ENCODE measurements at regions not wholly inside any gene's neighbourhood (a gene's known extent, or its start where the extent isn't known, plus 50 kb on each side); places are given as distances from the start of the nearest gene placed in this dataset.
A peak's percentile ranks its signal among the peaks of the same experiment; 100 is the strongest.

- peak; percentile 74 for DNase-seq
Observed at GRCh38 chr2:9739531-9739964, 103.7 kb upstream of the TAF1B start.

GRCh38 chr2:9740382-9741073 lies 102.7 kb upstream of the TAF1B start:
- no peak for DNase-seq

GRCh38 chr2:9741110-9741509 lies 102.2 kb upstream of the TAF1B start:
- no peak for DNase-seq

DNA sequence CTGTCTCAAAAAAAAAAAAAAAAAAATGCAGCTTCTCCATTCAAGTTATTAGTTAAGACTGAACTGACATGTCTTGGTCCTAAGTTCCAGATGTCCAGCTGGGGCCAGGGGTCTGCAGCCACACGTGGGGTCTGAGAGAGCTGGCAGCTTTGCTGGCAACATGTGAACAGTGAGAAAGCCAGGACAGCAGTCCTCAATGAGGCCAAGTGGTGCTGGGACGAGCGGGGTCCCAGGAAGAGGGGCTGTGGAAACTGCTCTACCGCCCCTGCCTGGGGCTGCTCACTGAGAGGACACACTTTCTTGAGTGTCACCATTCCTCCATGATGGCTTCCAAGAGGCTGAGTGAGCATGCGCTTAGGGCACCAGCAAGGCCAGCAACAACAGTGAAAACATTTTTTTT lies 100.7 kb upstream of the TAF1B start:
- no peak for DNase-seq

- no peak for DNase-seq
Observed at GRCh38 chr2:9744256-9745004, 98.8 kb upstream of the TAF1B start.

DNA sequence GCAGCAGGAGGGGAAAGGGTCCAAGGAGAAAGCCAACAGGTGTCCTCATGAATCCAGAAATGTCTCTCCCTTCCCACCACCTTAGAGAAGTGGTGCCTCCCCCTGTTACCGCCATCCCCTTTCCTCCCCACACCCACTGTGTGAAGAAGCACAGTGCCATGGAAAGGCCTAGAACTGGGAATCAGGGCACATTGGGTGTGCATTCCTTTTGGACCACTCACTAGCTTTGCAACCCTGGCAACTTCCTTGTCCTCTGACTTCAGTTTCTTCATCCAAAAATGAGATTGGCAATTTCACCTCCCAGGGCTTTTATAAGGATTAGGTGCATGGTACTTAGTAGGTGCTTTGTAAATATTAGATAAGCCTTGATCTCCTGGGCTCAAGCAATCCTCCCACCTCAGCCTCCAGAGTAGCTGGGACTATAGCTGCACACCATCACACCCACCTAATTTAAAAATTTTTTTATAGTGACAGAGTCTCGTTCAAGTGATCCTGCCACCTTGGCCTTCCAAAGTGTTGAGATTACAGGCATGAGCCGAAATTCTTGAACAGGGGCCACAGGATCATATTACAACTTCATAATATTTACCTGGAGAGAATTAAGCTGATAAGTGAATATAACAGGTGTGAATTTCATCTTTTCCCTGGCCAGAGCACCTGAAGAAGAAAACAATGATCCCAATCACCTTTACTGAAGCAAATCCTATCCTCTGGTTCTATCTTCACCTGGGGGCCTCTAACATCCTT lies 97.9 kb upstream of the TAF1B start:
- no peak for DNase-seq

- DNase-seq = no peak
Observed at GRCh38 chr2:9747396-9747795, 95.9 kb upstream of the TAF1B start.

GRCh38 chr2:9748577-9748976 lies 94.7 kb upstream of the TAF1B start:
- peak; percentile 34 for DNase-seq

GRCh38 chr2:9749546-9750223 lies 93.6 kb upstream of the TAF1B start:
- DNase-seq = no peak

- DNase-seq = no peak
Observed at GRCh38 chr2:9750224-9751215, 92.8 kb upstream of the TAF1B start.

- no peak for DNase-seq
Observed at GRCh38 chr2:9751831-9752230, 91.4 kb upstream of the TAF1B start.

- DNase-seq = peak; percentile 94
Observed at GRCh38 chr2:9752441-9753275, 90.6 kb upstream of the TAF1B start.

GRCh38 chr2:9753276-9753600 lies 90.0 kb upstream of the TAF1B start:
- DNase-seq = peak; percentile 94

DNA sequence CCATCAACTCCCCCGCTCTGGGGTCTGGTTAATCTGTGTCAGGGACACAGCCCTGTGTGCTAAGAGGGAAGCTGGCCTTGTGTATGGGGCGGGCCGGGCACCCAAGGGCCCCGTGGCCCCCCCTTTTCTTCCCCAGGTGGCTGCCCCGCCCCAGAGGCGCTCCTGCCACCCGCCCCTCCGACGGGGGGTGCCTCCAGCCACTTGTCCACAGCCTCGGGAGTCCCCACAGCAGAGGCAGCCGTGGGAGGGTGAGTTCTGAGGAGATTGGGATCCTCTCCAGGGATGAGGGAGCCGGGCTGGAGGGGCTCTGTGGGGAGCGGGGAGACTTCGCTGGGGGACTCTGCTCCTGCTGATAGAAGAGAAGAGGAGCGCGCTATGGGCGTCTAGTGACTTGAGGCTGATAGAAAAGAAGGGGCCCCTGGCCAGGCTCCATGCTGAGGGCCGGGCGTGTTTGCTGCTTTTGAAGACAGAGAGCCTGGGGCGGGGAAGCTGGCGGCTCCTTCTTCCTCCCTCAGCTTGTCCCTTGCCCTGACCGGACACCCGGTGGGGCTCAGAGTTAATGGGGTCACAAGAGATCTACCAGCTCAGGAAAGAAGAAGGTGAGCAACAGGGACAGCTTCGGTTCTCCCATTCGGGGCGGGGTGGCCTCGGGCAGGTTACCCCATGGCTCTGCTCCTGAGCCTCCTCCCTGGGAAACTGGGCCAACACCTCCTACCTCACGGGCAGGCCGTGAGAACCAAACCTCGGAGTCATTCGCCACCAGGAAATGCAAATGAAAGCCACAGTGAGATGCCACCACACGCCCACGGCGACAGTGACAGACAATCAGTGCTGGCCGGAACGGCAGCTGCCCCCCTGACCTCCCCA lies 89.4 kb upstream of the TAF1B start:
- peak; percentile 69 for DNase-seq

DNA sequence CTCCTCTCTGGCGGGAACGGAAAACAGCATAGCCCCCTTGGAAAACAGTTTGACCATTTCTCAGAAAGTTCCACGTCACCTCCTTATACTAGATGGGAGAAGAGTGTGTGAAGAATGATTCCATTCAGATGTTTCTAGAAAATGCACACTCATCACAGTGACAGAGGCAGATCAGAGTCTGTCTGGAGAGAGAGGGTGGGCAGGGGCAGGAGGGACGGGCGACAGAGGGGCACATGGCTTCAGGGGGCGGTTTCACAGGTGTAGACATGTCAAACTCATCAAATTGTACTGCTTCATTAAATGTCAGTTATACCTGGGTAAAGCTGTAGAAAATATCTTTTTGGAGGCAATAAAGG lies 88.8 kb upstream of the TAF1B start:
- DNase-seq = no peak

GRCh38 chr2:9755008-9755407 lies 88.3 kb upstream of the TAF1B start:
- no peak for DNase-seq

- no peak for DNase-seq
Observed at GRCh38 chr2:9755638-9756037, 87.6 kb upstream of the TAF1B start.

- DNase-seq = no peak
Observed at GRCh38 chr2:9756692-9757250, 86.5 kb upstream of the TAF1B start.

DNA sequence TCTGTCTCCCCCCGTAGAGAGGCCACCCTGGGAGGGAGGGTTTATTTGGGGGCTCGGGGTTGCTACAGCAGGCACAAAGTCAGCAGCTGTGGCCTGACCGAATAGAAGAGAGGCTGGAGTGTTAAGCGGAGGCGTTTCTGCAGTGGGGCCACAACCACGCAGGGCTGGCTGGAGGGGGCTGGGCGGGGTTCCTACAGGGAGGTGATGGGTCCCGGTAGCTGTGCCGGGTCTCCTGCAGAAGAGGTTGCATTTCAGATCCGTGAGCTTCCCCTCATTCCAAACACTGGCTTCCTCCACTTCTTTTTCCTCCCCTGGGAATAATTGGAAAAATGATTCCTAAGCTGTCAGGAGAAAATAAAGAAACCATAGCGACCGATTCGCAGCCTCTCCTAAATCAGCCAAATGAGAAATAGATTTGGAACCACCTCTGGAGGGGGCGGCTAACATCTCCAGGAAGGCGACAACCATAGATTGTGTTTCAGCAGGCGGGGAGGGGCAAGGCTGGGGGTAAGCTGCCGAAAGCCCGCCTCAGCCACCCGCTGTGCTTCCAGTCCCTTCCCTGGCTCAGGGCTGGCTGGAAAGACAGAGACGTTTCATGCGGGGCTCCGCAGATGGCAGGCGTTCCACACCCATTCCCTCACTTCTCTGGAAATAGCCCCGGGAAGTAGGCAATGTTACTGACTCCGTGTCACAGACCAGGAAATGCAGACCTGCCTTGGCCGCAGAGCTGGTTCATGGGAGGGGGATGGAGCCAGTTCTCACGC lies 85.6 kb upstream of the TAF1B start:
- no peak for DNase-seq
